ENCODE measurements at regions not wholly inside any gene's neighbourhood (a gene's known extent, or its start where the extent isn't known, plus 50 kb on each side); places are given as distances from the start of the nearest gene placed in this dataset.

DNA sequence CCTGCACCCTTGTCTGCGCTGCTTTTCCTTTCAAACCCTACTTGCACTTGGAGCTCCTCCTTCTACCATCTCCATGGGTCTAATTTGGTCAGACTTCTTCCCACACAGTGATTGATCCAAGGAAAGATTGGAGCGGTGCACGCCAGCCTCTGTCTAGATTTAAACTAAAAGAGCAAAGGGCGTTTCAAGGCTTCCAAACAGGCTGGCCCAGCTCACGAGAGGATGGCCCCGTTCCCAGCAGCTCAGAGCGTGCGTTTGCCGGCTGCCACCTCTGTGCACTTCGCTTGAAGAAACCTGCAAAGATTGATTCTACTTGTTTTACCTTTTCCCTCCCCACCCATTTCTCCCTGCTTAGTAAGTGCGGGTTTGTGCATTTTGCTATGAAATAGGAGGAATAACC is 78.8 kb upstream of the ALKAL2 start:
- TF ChIP-seq, protein P1, sequence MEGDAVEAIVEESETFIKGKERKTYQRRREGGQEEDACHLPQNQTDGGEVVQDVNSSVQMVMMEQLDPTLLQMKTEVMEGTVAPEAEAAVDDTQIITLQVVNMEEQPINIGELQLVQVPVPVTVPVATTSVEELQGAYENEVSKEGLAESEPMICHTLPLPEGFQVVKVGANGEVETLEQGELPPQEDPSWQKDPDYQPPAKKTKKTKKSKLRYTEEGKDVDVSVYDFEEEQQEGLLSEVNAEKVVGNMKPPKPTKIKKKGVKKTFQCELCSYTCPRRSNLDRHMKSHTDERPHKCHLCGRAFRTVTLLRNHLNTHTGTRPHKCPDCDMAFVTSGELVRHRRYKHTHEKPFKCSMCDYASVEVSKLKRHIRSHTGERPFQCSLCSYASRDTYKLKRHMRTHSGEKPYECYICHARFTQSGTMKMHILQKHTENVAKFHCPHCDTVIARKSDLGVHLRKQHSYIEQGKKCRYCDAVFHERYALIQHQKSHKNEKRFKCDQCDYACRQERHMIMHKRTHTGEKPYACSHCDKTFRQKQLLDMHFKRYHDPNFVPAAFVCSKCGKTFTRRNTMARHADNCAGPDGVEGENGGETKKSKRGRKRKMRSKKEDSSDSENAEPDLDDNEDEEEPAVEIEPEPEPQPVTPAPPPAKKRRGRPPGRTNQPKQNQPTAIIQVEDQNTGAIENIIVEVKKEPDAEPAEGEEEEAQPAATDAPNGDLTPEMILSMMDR (conservative IDR thresholded peaks at IDR 0.05) = no peak
- no peaks in the 10 kb centered on the region for H3K36me3 ChIP-seq (ENCODE audit: control insufficient read depth, insufficient read depth, low read length)
- 94% methylated on average over 8 to 11 of the region's 11 CpGs for WGBS, 2 experiments (ENCODE audit: insufficient coverage in 1 of 2, insufficient read length in 1 of 2)
- Mint-ChIP-seq H3K27ac (no peak overlapping the region), H3K27me3 (ENCODE audit: insufficient read depth) (peaks cover 7% of the 10 kb centered on the region), H3K9me3 (peaks cover 23% of the 10 kb centered on the region), H3K4me1 (no peaks in the 10 kb centered on the region), H3K36me3 (ENCODE audit: low read depth) (no peaks in the 10 kb centered on the region), H3K4me3 (no peak overlapping the region)
- H3K9me3 ChIP-seq (ENCODE audit: control insufficient read depth, low read length) = peaks cover 26% of the 10 kb centered on the region
- H3K27me3 ChIP-seq (ENCODE audit: control insufficient read depth, insufficient read depth, low read length, poor library complexity, severe bottlenecking) = no peaks in the 10 kb centered on the region
- H3K4me1 ChIP-seq (ENCODE audit: control insufficient read depth, insufficient read depth, low read length) = no peaks in the 10 kb centered on the region
- no peak overlapping the region for H3K4me3 ChIP-seq (ENCODE audit: low read length)
- no peak overlapping the region for H3K27ac ChIP-seq (ENCODE audit: low read depth, low read length)
- no peak for DNase-seq
- no peak overlapping the region for H3K9ac ChIP-seq (ENCODE audit: extremely low read depth, low read length, poor library complexity, severe bottlenecking)

DNA sequence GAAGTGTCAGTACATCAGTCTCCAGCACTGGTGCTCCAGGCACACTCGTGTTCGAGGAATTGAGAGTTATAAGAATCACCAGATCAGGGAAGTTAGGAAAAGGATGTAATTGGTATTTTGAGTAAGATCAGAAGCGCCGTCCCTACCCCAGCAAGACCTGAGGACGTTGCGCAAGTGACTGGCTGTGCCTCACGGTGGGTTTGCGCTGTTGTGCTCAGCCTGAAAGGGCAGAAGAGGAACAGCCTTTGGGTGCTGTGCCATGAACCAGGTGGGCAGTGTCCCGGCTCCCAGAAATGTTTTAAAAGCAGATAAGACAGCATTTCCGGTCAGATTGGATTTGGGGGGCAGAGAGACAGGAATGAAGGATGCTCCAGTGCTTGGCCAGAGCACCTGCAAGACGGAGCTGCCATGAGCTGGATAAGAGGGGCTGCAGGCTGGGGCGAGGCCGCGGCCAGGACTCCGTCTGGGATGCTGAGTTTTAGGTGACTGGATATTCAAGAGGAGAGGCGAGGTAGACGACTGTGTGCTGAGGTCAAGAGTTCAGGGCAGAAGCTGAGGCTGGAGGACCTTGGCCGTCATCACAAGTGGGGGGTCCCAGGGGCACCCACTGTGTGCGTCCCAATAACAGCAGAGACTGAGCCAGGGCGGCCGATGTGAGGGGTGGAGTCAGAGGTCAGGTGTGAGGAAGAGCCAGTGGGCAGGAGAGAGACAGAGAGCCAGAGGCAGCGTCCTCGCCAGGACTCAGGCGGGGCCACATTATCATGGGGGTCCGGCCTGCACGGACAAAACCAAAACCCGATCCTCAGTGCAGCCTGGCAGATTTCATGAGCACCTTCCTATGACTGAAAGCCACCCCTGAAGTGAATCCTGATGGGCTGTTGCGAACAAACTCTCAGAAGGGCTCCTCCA is 77.7 kb upstream of the ALKAL2 start:
- Histone ChIP-seq H3K27me3 (ENCODE audit: control insufficient read depth, insufficient read depth, low read length, poor library complexity, severe bottlenecking) (no peaks in the 10 kb centered on the region), H3K27ac (ENCODE audit: low read depth, low read length) (no peak overlapping the region), H3K4me3 (ENCODE audit: low read length) (no peak overlapping the region), H3K9ac (ENCODE audit: extremely low read depth, low read length, poor library complexity, severe bottlenecking) (no peak overlapping the region), H3K36me3 (ENCODE audit: control insufficient read depth, insufficient read depth, low read length) (no peaks in the 10 kb centered on the region), H3K4me1 (ENCODE audit: control insufficient read depth, insufficient read depth, low read length) (no peaks in the 10 kb centered on the region), H3K9me3 (ENCODE audit: control insufficient read depth, low read length) (peaks cover 37% of the 10 kb centered on the region)
- 95 to 96% methylated on average over 25 to 28 of the region's 28 CpGs for WGBS, 2 experiments (ENCODE audit: insufficient coverage in 1 of 2, insufficient read length in 1 of 2)
- TF ChIP-seq, protein P1 (conservative IDR thresholded peaks at IDR 0.05) = no peak
- Mint-ChIP-seq H3K27ac (no peak overlapping the region), H3K4me1 (no peaks in the 10 kb centered on the region), H3K9me3 (peaks cover 13% of the 10 kb centered on the region), H3K4me3 (no peak overlapping the region), H3K36me3 (ENCODE audit: low read depth) (no peaks in the 10 kb centered on the region), H3K27me3 (ENCODE audit: insufficient read depth) (peaks cover 5% of the 10 kb centered on the region)
- no peak for DNase-seq

DNA sequence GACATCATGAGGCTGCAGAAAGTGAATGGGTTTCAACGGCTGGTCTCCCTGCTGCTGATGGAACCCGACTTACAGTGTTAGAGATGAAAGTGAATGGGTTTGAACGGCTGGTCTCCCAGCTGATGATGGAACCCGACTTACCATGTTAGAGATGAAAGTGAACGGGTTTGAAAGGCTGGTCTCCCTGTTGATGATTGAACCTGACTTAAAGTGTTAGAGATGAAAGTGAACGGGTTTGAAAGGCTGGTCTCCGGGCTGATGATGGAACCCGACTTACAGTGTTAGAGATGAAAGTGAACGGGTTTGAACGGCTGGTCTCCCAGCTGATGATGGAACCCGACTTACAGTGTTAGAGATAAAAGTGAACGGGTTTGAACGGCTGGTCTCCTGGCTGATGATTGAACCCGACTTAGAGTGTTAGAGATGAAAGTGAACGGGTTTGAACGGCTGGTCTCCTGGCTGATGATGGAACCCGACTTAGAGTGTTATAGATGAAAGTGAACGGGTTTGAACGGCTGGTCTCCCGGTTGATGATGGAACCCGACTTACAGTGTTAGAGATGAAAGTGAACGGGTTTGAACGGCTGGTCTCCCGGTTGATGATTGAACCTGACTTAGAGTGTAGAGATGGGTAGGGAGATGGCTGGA is 76.1 kb upstream of the ALKAL2 start:
- Histone ChIP-seq H3K4me1 (ENCODE audit: control insufficient read depth, insufficient read depth, low read length) (no peaks in the 10 kb centered on the region), H3K4me3 (ENCODE audit: low read length) (no peak overlapping the region), H3K27ac (ENCODE audit: low read depth, low read length) (no peak overlapping the region), H3K36me3 (ENCODE audit: control insufficient read depth, insufficient read depth, low read length) (no peaks in the 10 kb centered on the region), H3K9ac (ENCODE audit: extremely low read depth, low read length, poor library complexity, severe bottlenecking) (no peak overlapping the region), H3K9me3 (ENCODE audit: control insufficient read depth, low read length) (peaks cover 44% of the 10 kb centered on the region), H3K27me3 (ENCODE audit: control insufficient read depth, insufficient read depth, low read length, poor library complexity, severe bottlenecking) (no peaks in the 10 kb centered on the region)
- H3K9me3 Mint-ChIP-seq = peaks cover 19% of the 10 kb centered on the region
- no peak for DNase-seq
- peaks cover 5% of the 10 kb centered on the region for H3K27me3 Mint-ChIP-seq (ENCODE audit: insufficient read depth)
- H3K4me1 Mint-ChIP-seq = peaks cover 3% of the 10 kb centered on the region
- WGBS, 2 experiments (ENCODE audit: insufficient coverage in 1 of 2, insufficient read length in 1 of 2) = 92 to 93% methylated on average over 23 to 24 of the region's 24 CpGs
- no peaks in the 10 kb centered on the region for H3K36me3 Mint-ChIP-seq (ENCODE audit: low read depth)
- H3K4me3 Mint-ChIP-seq = no peak overlapping the region
- no peak overlapping the region for H3K27ac Mint-ChIP-seq
- TF ChIP-seq, protein P1 (conservative IDR thresholded peaks at IDR 0.05) = no peak
